ENCODE measurements at regions not wholly inside any gene's neighbourhood (a gene's known extent, or its start where the extent isn't known, plus 50 kb on each side); places are given as distances from the start of the nearest gene placed in this dataset.

DNA sequence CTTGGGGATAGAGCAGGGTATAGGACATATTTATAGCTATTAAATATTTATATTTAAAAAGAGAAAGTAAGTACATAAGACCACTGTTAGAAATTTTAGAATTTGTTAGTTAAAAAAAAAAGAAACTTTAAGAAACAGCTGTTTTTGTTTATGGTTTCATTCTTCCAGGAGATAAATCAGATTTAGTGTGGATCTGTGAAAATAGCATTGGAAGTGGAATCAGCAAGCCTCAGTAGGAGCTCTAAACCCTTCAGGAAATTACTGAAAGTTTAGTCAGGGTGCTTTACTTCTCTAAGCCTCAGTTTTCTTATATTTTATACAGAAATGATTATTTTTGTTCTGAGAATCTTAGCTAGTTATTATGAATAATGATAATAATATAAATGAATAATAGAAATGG lies 316.0 kb upstream of the NOVA1 start:
- TF ChIP-seq, protein P1, sequence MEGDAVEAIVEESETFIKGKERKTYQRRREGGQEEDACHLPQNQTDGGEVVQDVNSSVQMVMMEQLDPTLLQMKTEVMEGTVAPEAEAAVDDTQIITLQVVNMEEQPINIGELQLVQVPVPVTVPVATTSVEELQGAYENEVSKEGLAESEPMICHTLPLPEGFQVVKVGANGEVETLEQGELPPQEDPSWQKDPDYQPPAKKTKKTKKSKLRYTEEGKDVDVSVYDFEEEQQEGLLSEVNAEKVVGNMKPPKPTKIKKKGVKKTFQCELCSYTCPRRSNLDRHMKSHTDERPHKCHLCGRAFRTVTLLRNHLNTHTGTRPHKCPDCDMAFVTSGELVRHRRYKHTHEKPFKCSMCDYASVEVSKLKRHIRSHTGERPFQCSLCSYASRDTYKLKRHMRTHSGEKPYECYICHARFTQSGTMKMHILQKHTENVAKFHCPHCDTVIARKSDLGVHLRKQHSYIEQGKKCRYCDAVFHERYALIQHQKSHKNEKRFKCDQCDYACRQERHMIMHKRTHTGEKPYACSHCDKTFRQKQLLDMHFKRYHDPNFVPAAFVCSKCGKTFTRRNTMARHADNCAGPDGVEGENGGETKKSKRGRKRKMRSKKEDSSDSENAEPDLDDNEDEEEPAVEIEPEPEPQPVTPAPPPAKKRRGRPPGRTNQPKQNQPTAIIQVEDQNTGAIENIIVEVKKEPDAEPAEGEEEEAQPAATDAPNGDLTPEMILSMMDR (optimal IDR thresholded peaks at IDR 0.05 in 1 of 3, IDR thresholded peaks at IDR 0.05 in 1 of 3, conservative IDR thresholded peaks at IDR 0.05 in 1 of 3; ENCODE audit: extremely low read depth in 1 of 3, insufficient read depth in 2 of 3, low read length in 3 of 3): no peak
- TF ChIP-seq EZH2 (IDR thresholded peaks at IDR 0.05; ENCODE audit: low read length): no peak

All from keratinocyte (primary cell).